Neural progenitor cell (in vitro differentiated cells): ENCODE measurements at regions not wholly inside any gene's neighbourhood (a gene's known extent, or its start where the extent isn't known, plus 50 kb on each side); places are given as distances from the start of the nearest gene placed in this dataset.
"Not testable (repeated sequence)": the region's sequence is repeated elsewhere in the genome, so short reads cannot be mapped to it uniquely, and the experiment has no call there.

Source experiments
- EZH2 ChIP-seq: fragments of 200-600 bp; sonication (generic); IDR thresholded peaks from 2 replicates; pipeline ENCODE4 v1.6.1; 2017; ENCODE audit warnings: antibody characterized with exemption, mild to moderate bottlenecking, moderate library complexity
- EZH2phosphoT487 ChIP-seq: fragments of 200-600 bp; sonication (generic); IDR thresholded peaks from 2 replicates; pipeline ENCODE4 v1.6.1; 2017; ENCODE audit warnings: antibody characterized with exemption
- TF ChIP-seq, protein P1 (sequence below): fragments of 200-600 bp; sonication (generic); IDR thresholded peaks from 2 replicates; pipeline ENCODE4 v1.5.1; 2017; ENCODE audit warnings: antibody characterized with exemption, mild to moderate bottlenecking

DNA sequence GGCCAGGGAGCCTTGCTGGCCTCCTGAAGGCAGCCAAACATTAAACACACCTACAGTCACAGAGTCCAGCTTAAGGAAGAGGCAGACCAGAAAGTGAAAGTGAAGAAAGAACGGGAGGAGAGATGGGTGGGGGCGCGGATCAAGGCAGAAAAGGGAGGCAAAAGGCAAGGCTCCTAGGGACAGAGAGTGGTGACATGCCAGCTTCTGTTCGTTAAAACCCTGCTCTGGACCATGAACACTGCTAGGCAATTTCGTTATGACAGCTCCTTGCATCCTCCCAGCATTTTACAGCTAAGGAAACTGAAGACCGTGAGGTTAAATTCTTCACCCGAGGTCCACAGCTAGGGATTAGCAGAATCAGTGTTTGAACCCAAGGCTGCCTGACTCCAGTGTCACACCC, 51.7 kb upstream of the SMURF2 start:
- TF ChIP-seq, protein P1, sequence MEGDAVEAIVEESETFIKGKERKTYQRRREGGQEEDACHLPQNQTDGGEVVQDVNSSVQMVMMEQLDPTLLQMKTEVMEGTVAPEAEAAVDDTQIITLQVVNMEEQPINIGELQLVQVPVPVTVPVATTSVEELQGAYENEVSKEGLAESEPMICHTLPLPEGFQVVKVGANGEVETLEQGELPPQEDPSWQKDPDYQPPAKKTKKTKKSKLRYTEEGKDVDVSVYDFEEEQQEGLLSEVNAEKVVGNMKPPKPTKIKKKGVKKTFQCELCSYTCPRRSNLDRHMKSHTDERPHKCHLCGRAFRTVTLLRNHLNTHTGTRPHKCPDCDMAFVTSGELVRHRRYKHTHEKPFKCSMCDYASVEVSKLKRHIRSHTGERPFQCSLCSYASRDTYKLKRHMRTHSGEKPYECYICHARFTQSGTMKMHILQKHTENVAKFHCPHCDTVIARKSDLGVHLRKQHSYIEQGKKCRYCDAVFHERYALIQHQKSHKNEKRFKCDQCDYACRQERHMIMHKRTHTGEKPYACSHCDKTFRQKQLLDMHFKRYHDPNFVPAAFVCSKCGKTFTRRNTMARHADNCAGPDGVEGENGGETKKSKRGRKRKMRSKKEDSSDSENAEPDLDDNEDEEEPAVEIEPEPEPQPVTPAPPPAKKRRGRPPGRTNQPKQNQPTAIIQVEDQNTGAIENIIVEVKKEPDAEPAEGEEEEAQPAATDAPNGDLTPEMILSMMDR, result not testable (repeated sequence)
- TF ChIP-seq EZH2phosphoT487, EZH2: not testable (repeated sequence)
